ENCODE measurements at regions not wholly inside any gene's neighbourhood (a gene's known extent, or its start where the extent isn't known, plus 50 kb on each side); places are given as distances from the start of the nearest gene placed in this dataset.

GRCh38 chr5:93342563-93343061, 238.4 kb downstream of the NR2F1-AS1 start:
- H3K4me3 ChIP-seq (ENCODE audit: low read length, poor library complexity, severe bottlenecking): no peak overlapping the region
- H3K9me3 ChIP-seq (ENCODE audit: insufficient read depth, low read depth, low read length): no peaks in the 10 kb centered on the region
- H3K9me2 ChIP-seq (replicated peaks; ENCODE audit: low read depth, low read length): no peaks in the 10 kb centered on the region
- H3K79me2 ChIP-seq (ENCODE audit: insufficient read depth, low read length): no peaks in the 10 kb centered on the region
- no peaks in the 10 kb centered on the region for H3K27me3 ChIP-seq (ENCODE audit: insufficient read depth, low read length, poor library complexity, severe bottlenecking)
- H3K36me3 ChIP-seq (ENCODE audit: insufficient read depth, low read length): no peaks in the 10 kb centered on the region
- no peak for TF ChIP-seq EZH2phosphoT487 (IDR thresholded peaks at IDR 0.05; ENCODE audit: borderline replicate concordance)
- no peak for TF ChIP-seq CTCF (conservative IDR thresholded peaks at IDR 0.05; ENCODE audit: low read length)
- H3K9ac ChIP-seq (ENCODE audit: low read depth, low read length, poor library complexity, severe bottlenecking): no peak overlapping the region
- no peaks in the 10 kb centered on the region for H4K20me1 ChIP-seq (ENCODE audit: insufficient read depth, low read length, poor library complexity, severe bottlenecking)
- H2AFZ ChIP-seq (ENCODE audit: low read length): no peak overlapping the region
- no peak overlapping the region for H3K4me2 ChIP-seq (ENCODE audit: low read depth, low read length, poor library complexity, severe bottlenecking)
- H3K4me1 ChIP-seq (ENCODE audit: insufficient read depth, low read length, poor library complexity, severe bottlenecking): no peaks in the 10 kb centered on the region
- H3F3A ChIP-seq (ENCODE audit: low read depth): no peaks in the 10 kb centered on the region

GRCh38 chr5:93340881-93341280, 240.1 kb downstream of the NR2F1-AS1 start:
- Histone ChIP-seq H3K4me2 (ENCODE audit: low read depth, low read length, poor library complexity, severe bottlenecking) (no peak overlapping the region), H3K4me3 (ENCODE audit: low read length, poor library complexity, severe bottlenecking) (no peak overlapping the region), H3K36me3 (ENCODE audit: insufficient read depth, low read length) (no peaks in the 10 kb centered on the region), H3K9me3 (ENCODE audit: insufficient read depth, low read depth, low read length) (no peaks in the 10 kb centered on the region), H3K9me2 (replicated peaks; ENCODE audit: low read depth, low read length) (no peaks in the 10 kb centered on the region), H3K27me3 (ENCODE audit: insufficient read depth, low read length, poor library complexity, severe bottlenecking) (no peaks in the 10 kb centered on the region), H3K9ac (ENCODE audit: low read depth, low read length, poor library complexity, severe bottlenecking) (no peak overlapping the region), H3K4me1 (ENCODE audit: insufficient read depth, low read length, poor library complexity, severe bottlenecking) (no peaks in the 10 kb centered on the region), H2AFZ (ENCODE audit: low read length) (no peak overlapping the region), H3K79me2 (ENCODE audit: insufficient read depth, low read length) (no peaks in the 10 kb centered on the region), H3F3A (ENCODE audit: low read depth) (no peaks in the 10 kb centered on the region), H4K20me1 (ENCODE audit: insufficient read depth, low read length, poor library complexity, severe bottlenecking) (no peaks in the 10 kb centered on the region)
- TF ChIP-seq CTCF (conservative IDR thresholded peaks at IDR 0.05; ENCODE audit: low read length) (no peak), EZH2phosphoT487 (IDR thresholded peaks at IDR 0.05; ENCODE audit: borderline replicate concordance) (no peak)

DNA sequence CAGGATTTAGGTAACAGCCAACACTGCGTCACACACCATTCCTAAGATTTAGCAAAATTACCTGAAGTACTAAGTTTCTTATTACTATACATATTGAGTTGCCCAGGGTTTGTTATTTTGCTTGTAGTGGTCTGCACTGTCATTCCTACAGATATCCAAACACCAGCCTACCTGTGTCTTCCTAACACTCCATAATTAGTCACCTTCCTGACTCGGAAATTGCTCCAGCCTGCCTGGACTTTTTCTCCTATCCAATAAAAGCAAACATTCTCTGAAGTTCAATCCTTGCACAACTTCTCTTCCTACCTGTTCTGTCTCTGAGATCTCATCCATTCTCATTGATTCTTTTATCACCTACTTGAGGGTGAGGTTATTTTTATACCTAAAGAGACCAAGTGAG, 243.9 kb downstream of the NR2F1-AS1 start:
- Histone ChIP-seq H3K4me1 (ENCODE audit: insufficient read depth, low read length, poor library complexity, severe bottlenecking) (no peaks in the 10 kb centered on the region), H3K9ac (ENCODE audit: low read depth, low read length, poor library complexity, severe bottlenecking) (no peak overlapping the region), H4K20me1 (ENCODE audit: insufficient read depth, low read length, poor library complexity, severe bottlenecking) (no peaks in the 10 kb centered on the region), H3K9me3 (ENCODE audit: insufficient read depth, low read depth, low read length) (no peaks in the 10 kb centered on the region), H3K9me2 (replicated peaks; ENCODE audit: low read depth, low read length) (no peaks in the 10 kb centered on the region), H3K27me3 (ENCODE audit: insufficient read depth, low read length, poor library complexity, severe bottlenecking) (no peaks in the 10 kb centered on the region), H3K79me2 (ENCODE audit: insufficient read depth, low read length) (no peaks in the 10 kb centered on the region), H2AFZ (ENCODE audit: low read length) (no peak overlapping the region), H3F3A (ENCODE audit: low read depth) (no peaks in the 10 kb centered on the region), H3K4me3 (ENCODE audit: low read length, poor library complexity, severe bottlenecking) (no peak overlapping the region), H3K36me3 (ENCODE audit: insufficient read depth, low read length) (no peaks in the 10 kb centered on the region), H3K4me2 (ENCODE audit: low read depth, low read length, poor library complexity, severe bottlenecking) (no peak overlapping the region)
- TF ChIP-seq CTCF (conservative IDR thresholded peaks at IDR 0.05; ENCODE audit: low read length): no peak
- no peak for TF ChIP-seq EZH2phosphoT487 (IDR thresholded peaks at IDR 0.05; ENCODE audit: borderline replicate concordance)

Measured in Loucy (cell line).